ENCODE measurements at regions not wholly inside any gene's neighbourhood (a gene's known extent, or its start where the extent isn't known, plus 50 kb on each side); places are given as distances from the start of the nearest gene placed in this dataset.
"Not testable (repeated sequence)": the region's sequence is repeated elsewhere in the genome, so short reads cannot be mapped to it uniquely, and the experiment has no call there.

- no peak for DNase-seq (ENCODE audit: low read depth in 2 of 3, low spot score in 2 of 3)
Measured at GRCh38 chr15:45804028-45804427, 169.2 kb downstream of the SQOR start.

- no peak for DNase-seq (ENCODE audit: low read depth in 2 of 3, low spot score in 2 of 3)
Measured at GRCh38 chr15:45810201-45810600, 175.4 kb downstream of the SQOR start.

- no peak for DNase-seq (ENCODE audit: low read depth in 2 of 3, low spot score in 2 of 3)
Measured at GRCh38 chr15:45812200-45812599, 177.4 kb downstream of the SQOR start.

GRCh38 chr15:45817578-45817977, 182.7 kb downstream of the SQOR start:
- not testable (repeated sequence) for DNase-seq (ENCODE audit: low read depth in 2 of 3, low spot score in 2 of 3)

- DNase-seq (ENCODE audit: low read depth in 2 of 3, low spot score in 2 of 3): no peak
Measured at GRCh38 chr15:45821390-45821789, 186.6 kb downstream of the SQOR start.

GRCh38 chr15:45822968-45823367, 188.1 kb downstream of the SQOR start:
- DNase-seq (ENCODE audit: low read depth in 2 of 3, low spot score in 2 of 3): not testable (repeated sequence)

- no peak for DNase-seq (ENCODE audit: low read depth in 2 of 3, low spot score in 2 of 3)
Measured at GRCh38 chr15:45827275-45827674, 192.4 kb downstream of the SQOR start.

GRCh38 chr15:45827766-45828165, 192.9 kb downstream of the SQOR start:
- DNase-seq (ENCODE audit: low read depth in 2 of 3, low spot score in 2 of 3): no peak

- DNase-seq (ENCODE audit: low read depth in 2 of 3, low spot score in 2 of 3): no peak
Measured at GRCh38 chr15:45829336-45830153, 194.7 kb downstream of the SQOR start.

- DNase-seq (ENCODE audit: low read depth in 2 of 3, low spot score in 2 of 3): no peak
Measured at GRCh38 chr15:45831787-45832186, 197.0 kb downstream of the SQOR start.

GRCh38 chr15:45834622-45835021, 199.8 kb downstream of the SQOR start:
- DNase-seq (ENCODE audit: low read depth in 2 of 3, low spot score in 2 of 3): no peak

GRCh38 chr15:45842151-45842550, 207.3 kb downstream of the SQOR start:
- DNase-seq (ENCODE audit: low read depth in 2 of 3, low spot score in 2 of 3): no peak

- no peak for DNase-seq (ENCODE audit: low read depth in 2 of 3, low spot score in 2 of 3)
Measured at GRCh38 chr15:45847645-45848044, 212.8 kb downstream of the SQOR start.

- DNase-seq (ENCODE audit: low read depth in 2 of 3, low spot score in 2 of 3): no peak
Measured at GRCh38 chr15:45849136-45849535, 214.3 kb downstream of the SQOR start.

- DNase-seq (ENCODE audit: low read depth in 2 of 3, low spot score in 2 of 3): no peak
Measured at GRCh38 chr15:45854455-45855202, 219.8 kb downstream of the SQOR start.

- no peak for DNase-seq (ENCODE audit: low read depth in 2 of 3, low spot score in 2 of 3)
Measured at GRCh38 chr15:45855210-45855906, 220.5 kb downstream of the SQOR start.

- DNase-seq (ENCODE audit: low read depth in 2 of 3, low spot score in 2 of 3): no peak
Measured at GRCh38 chr15:45855907-45856579, 221.2 kb downstream of the SQOR start.

GRCh38 chr15:45857291-45857690, 222.5 kb downstream of the SQOR start:
- DNase-seq (ENCODE audit: low read depth in 2 of 3, low spot score in 2 of 3): no peak

GRCh38 chr15:45858491-45858890, 223.7 kb downstream of the SQOR start:
- DNase-seq (ENCODE audit: low read depth in 2 of 3, low spot score in 2 of 3): no peak

- no peak for DNase-seq (ENCODE audit: low read depth in 2 of 3, low spot score in 2 of 3)
Measured at GRCh38 chr15:45862034-45862433, 227.2 kb downstream of the SQOR start.

- DNase-seq (ENCODE audit: low read depth in 2 of 3, low spot score in 2 of 3): no peak
Measured at GRCh38 chr15:45863881-45864580, 229.2 kb downstream of the SQOR start.
